Ishikawa (cell line): ENCODE measurements at regions not wholly inside any gene's neighbourhood (a gene's known extent, or its start where the extent isn't known, plus 50 kb on each side); places are given as distances from the start of the nearest gene placed in this dataset.
A peak's percentile ranks its signal among the peaks of the same experiment; 100 is the strongest.

ENCODE experiments used
- CEBPB ChIP-seq: IDR thresholded peaks from 2 replicates; pipeline ENCODE4 v1.6.1; 2012
- CREB1 ChIP-seq: IDR thresholded peaks from 2 replicates; pipeline ENCODE4 v1.6.1; 2012; ENCODE audit warnings: low read depth
- EGR1 ChIP-seq: IDR thresholded peaks from 2 replicates; pipeline ENCODE4 v1.6.1; 2012
- EP300 ChIP-seq: IDR thresholded peaks from 2 replicates; pipeline ENCODE4 v1.6.1; 2012; ENCODE audit warnings: borderline replicate concordance
- FOXM1 ChIP-seq: IDR thresholded peaks from 2 replicates; pipeline ENCODE4 v1.6.1; 2012; ENCODE audit warnings: low read depth, borderline replicate concordance
- MAX ChIP-seq: IDR thresholded peaks from 2 replicates; pipeline ENCODE4 v1.6.1; 2012
- NFIC ChIP-seq: IDR thresholded peaks from 2 replicates; pipeline ENCODE4 v1.6.1; 2012
- RAD21 ChIP-seq: IDR thresholded peaks from 2 replicates; pipeline ENCODE4 v1.6.1; 2012; ENCODE audit warnings: low read depth
- REST ChIP-seq: IDR thresholded peaks from 2 replicates; pipeline ENCODE4 v1.6.1; 2012; ENCODE audit warnings: low read depth, mild to moderate bottlenecking
- TAF1 ChIP-seq: IDR thresholded peaks from 2 replicates; pipeline ENCODE4 v1.6.1; 2012; ENCODE audit warnings: low read depth, mild to moderate bottlenecking
- TCF12 ChIP-seq: IDR thresholded peaks from 2 replicates; pipeline ENCODE4 v1.6.1; 2012; ENCODE audit warnings: low read depth
- TEAD4 ChIP-seq: IDR thresholded peaks from 2 replicates; pipeline ENCODE4 v1.6.1; 2012
- USF1 ChIP-seq: IDR thresholded peaks from 2 replicates; pipeline ENCODE4 v1.6.1; 2012
- YY1 ChIP-seq: IDR thresholded peaks from 2 replicates; pipeline ENCODE4 v1.6.1; 2012; ENCODE audit warnings: low read depth
- ZBTB7A ChIP-seq: IDR thresholded peaks from 2 replicates; pipeline ENCODE4 v1.6.1; 2012; ENCODE audit warnings: low read depth

GRCh38 chr9:27856748-27857147 lies 283.5 kb upstream of the C9orf72 start:
- TF ChIP-seq CEBPB = no peak
- TF ChIP-seq TCF12 = no peak
- no peak for TF ChIP-seq MAX
- no peak for TF ChIP-seq FOXM1
- TF ChIP-seq USF1 = no peak
- TF ChIP-seq RAD21 = no peak
- TF ChIP-seq CREB1 = no peak
- TF ChIP-seq YY1 = no peak
- TF ChIP-seq REST = no peak
- TF ChIP-seq TAF1 = no peak
- no peak for TF ChIP-seq EGR1
- TF ChIP-seq NFIC = no peak
- no peak for TF ChIP-seq EP300
- no peak for TF ChIP-seq TEAD4

- no peak for TF ChIP-seq CEBPB
- no peak for TF ChIP-seq TEAD4
Observed at GRCh38 chr9:27861887-27862286, 288.6 kb upstream of the C9orf72 start.

- TF ChIP-seq CREB1 = no peak
- TF ChIP-seq ZBTB7A = no peak
- no peak for TF ChIP-seq REST
- no peak for TF ChIP-seq TEAD4
- no peak for TF ChIP-seq EP300
- TF ChIP-seq RAD21 = no peak
- TF ChIP-seq EGR1 = no peak
- TF ChIP-seq YY1 = no peak
- no peak for TF ChIP-seq USF1
- TF ChIP-seq FOXM1 = no peak
- TF ChIP-seq NFIC = no peak
- no peak for TF ChIP-seq TAF1
- TF ChIP-seq CEBPB = no peak
- no peak for TF ChIP-seq MAX
Observed at GRCh38 chr9:27864644-27865438, 291.6 kb upstream of the C9orf72 start.

GRCh38 chr9:27866741-27867140 lies 293.5 kb upstream of the C9orf72 start:
- TF ChIP-seq RAD21 = no peak
- TF ChIP-seq CREB1 = no peak
- TF ChIP-seq FOXM1 = no peak
- no peak for TF ChIP-seq TAF1
- no peak for TF ChIP-seq EP300
- no peak for TF ChIP-seq EGR1
- no peak for TF ChIP-seq TCF12
- TF ChIP-seq USF1 = no peak
- TF ChIP-seq ZBTB7A = no peak
- no peak for TF ChIP-seq NFIC

- TF ChIP-seq CEBPB (0 out of 2 replicates have a peak, but pooled peaks have one; percentile 16), USF1 (no peak)
Observed at GRCh38 chr9:27870404-27870803, 297.1 kb upstream of the C9orf72 start.
